HG03460 (cell line): ENCODE measurements at regions not wholly inside any gene's neighbourhood (a gene's known extent, or its start where the extent isn't known, plus 50 kb on each side); places are given as distances from the start of the nearest gene placed in this dataset.

Experiments
- ATAC-seq: cut with Tn5 transposase; IDR thresholded peaks from one replicate; pipeline ENCODE4 v1.9.1; 2021; ENCODE audit not compliant: unreplicated experiment

GRCh38 chr13:103403148-103403740 lies 337.0 kb upstream of the SLC10A2 start:
- no peak for ATAC-seq

- no peak for ATAC-seq
These were observed 328.9 kb upstream of the SLC10A2 start for GRCh38 chr13:103395139-103395538.

GRCh38 chr13:103394618-103395017 lies 328.4 kb upstream of the SLC10A2 start:
- ATAC-seq, result no peak

GRCh38 chr13:103391936-103392335 lies 325.7 kb upstream of the SLC10A2 start:
- no peak for ATAC-seq

- ATAC-seq, result no peak
These were observed 322.6 kb upstream of the SLC10A2 start for GRCh38 chr13:103388839-103389238.

- ATAC-seq, result no peak
These were observed 320.1 kb upstream of the SLC10A2 start for GRCh38 chr13:103386341-103386740.

- ATAC-seq, result no peak
These were observed 307.7 kb upstream of the SLC10A2 start for GRCh38 chr13:103373916-103374315.

GRCh38 chr13:103371271-103371670 lies 305.1 kb upstream of the SLC10A2 start:
- no peak for ATAC-seq

GRCh38 chr13:103370790-103371189 lies 304.6 kb upstream of the SLC10A2 start:
- ATAC-seq, result no peak

- ATAC-seq, result no peak
These were observed 292.2 kb upstream of the SLC10A2 start for GRCh38 chr13:103358255-103358932.

GRCh38 chr13:103356226-103356864 lies 290.1 kb upstream of the SLC10A2 start:
- no peak for ATAC-seq

- ATAC-seq, result no peak
These were observed 288.0 kb upstream of the SLC10A2 start for GRCh38 chr13:103354171-103354570.

- ATAC-seq, result no peak
These were observed 285.0 kb upstream of the SLC10A2 start for GRCh38 chr13:103351035-103351828.

GRCh38 chr13:103350147-103350546 lies 283.9 kb upstream of the SLC10A2 start:
- no peak for ATAC-seq

- no peak for ATAC-seq
These were observed 283.2 kb upstream of the SLC10A2 start for GRCh38 chr13:103349211-103349980.

GRCh38 chr13:103335241-103335640 lies 269.0 kb upstream of the SLC10A2 start:
- no peak for ATAC-seq

- no peak for ATAC-seq
These were observed 265.7 kb upstream of the SLC10A2 start for GRCh38 chr13:103331924-103332323.

GRCh38 chr13:103328899-103329298 lies 262.7 kb upstream of the SLC10A2 start:
- no peak for ATAC-seq

GRCh38 chr13:103326326-103326725 lies 260.1 kb upstream of the SLC10A2 start:
- ATAC-seq, result no peak

- ATAC-seq, result no peak
These were observed 259.5 kb upstream of the SLC10A2 start for GRCh38 chr13:103325672-103326071.

GRCh38 chr13:103324641-103325040 lies 258.4 kb upstream of the SLC10A2 start:
- ATAC-seq, result no peak
